ENCODE measurements at regions not wholly inside any gene's neighbourhood (a gene's known extent, or its start where the extent isn't known, plus 50 kb on each side); places are given as distances from the start of the nearest gene placed in this dataset.

DNA sequence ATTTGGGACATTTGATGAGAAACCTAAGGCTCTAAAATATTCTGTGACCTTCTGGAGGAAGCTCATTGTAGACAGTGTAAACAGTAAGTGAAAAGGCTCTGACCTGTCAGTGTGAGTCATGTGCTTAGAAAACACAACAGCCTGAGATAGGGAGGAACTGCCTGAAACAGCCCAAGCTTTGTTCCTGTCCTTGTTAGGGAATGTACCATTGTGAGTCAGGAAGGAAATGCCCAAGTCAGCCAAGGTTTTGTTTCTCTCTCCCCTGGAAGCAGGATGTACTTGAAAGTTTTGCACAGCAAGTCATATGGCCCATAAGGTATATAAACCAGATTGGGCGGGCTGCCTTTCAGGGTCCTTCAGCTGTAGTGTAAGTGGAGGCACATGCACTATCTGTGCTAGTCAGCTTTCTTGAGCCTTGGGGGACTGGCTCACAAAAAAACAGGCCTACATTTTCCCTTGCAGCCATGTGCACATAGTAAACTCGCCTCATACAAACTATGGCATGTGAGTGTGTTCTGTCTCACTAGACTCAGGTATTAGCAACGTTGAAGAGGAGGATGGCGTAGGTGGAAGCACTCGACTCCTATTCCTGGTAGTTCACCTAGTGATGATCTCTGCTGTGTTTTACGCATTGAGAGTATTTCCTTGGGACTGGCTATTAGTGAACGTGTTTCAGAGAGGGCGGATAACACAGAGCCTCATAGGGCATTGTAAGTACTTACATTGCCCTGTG is 141.2 kb upstream of the KLHL1 start (continued):
- TF ChIP-seq RBM22 (optimal IDR thresholded peaks at IDR 0.05; ENCODE audit: low read length) (no peak), MLLT10 (CRISPR knock-in tag; IDR thresholded peaks at IDR 0.05) (no peak), ZNF792 (CRISPR knock-in tag; IDR thresholded peaks at IDR 0.05) (peak; percentile 65; the same call in 1 of the 2 replicates), TFE3 (CRISPR knock-in tag; IDR thresholded peaks at IDR 0.05) (peak; percentile 85), FOXP4 (CRISPR knock-in tag; IDR thresholded peaks at IDR 0.05) (peak; percentile 58), ISL2 (CRISPR knock-in tag; IDR thresholded peaks at IDR 0.05) (no peak), ATAD3A (CRISPR knock-in tag; IDR thresholded peaks at IDR 0.05) (no peak), BCL6 (CRISPR knock-in tag; IDR thresholded peaks at IDR 0.05) (peak; percentile 21; the same call in 1 of the 2 replicates), ZNF20 (CRISPR knock-in tag; IDR thresholded peaks at IDR 0.05) (no peak), FOSL2 (CRISPR knock-in tag; IDR thresholded peaks at IDR 0.05) (peak; percentile 96), ARNT2 (CRISPR knock-in tag; IDR thresholded peaks at IDR 0.05; ENCODE audit: low read depth) (no peak), ZNF574 (CRISPR knock-in tag; IDR thresholded peaks at IDR 0.05) (no peak)
